HUES48 (cell line): ENCODE measurements at regions not wholly inside any gene's neighbourhood (a gene's known extent, or its start where the extent isn't known, plus 50 kb on each side); places are given as distances from the start of the nearest gene placed in this dataset.

Experiments used
- H3K27ac ChIP-seq: one replicate; pipeline ENCODE4 v1.7.0; 2013; ENCODE audit warnings: low read depth, low read length, inconsistent platforms
- H3K27me3 ChIP-seq: 2 replicates; pipeline ENCODE4 v1.6.1; 2013; ENCODE audit warnings: mild to moderate bottlenecking, low read length; ENCODE audit not compliant: control insufficient read depth, insufficient read depth
- H3K36me3 ChIP-seq: 2 replicates; pipeline ENCODE4 v1.6.1; 2013; ENCODE audit warnings: low read length; ENCODE audit not compliant: control insufficient read depth, insufficient read depth
- H3K4me1 ChIP-seq: 2 replicates; pipeline ENCODE4 v1.6.1; 2013; ENCODE audit warnings: mild to moderate bottlenecking, low read length; ENCODE audit not compliant: control insufficient read depth, insufficient read depth
- H3K4me3 ChIP-seq: 2 replicates; pipeline ENCODE4 v1.5.1; 2013; ENCODE audit warnings: mild to moderate bottlenecking, low read depth, low read length
- H3K9ac ChIP-seq: 2 replicates; pipeline ENCODE4 v1.6.1; 2013; ENCODE audit warnings: mild to moderate bottlenecking, low read depth, low read length, moderate library complexity
- H3K9me3 ChIP-seq: 2 replicates; pipeline ENCODE4 v1.6.1; 2013; ENCODE audit warnings: low read length; ENCODE audit not compliant: control insufficient read depth, insufficient read depth

- no peak overlapping the region for H3K9ac ChIP-seq
- no peak overlapping the region for H3K4me3 ChIP-seq
- 0 out of 2 replicates have a peak, but pooled peaks cover 3% of the 10 kb centered on the region for H3K27me3 ChIP-seq
- no peak overlapping the region for H3K27ac ChIP-seq
- H3K9me3 ChIP-seq: no peaks in the 10 kb centered on the region
- H3K36me3 ChIP-seq: no peaks in the 10 kb centered on the region
- H3K4me1 ChIP-seq: no peaks in the 10 kb centered on the region
These were observed 979.3 kb downstream of the GLUD2 start for GRCh38 chrX:122026665-122027064.

- Histone ChIP-seq H3K36me3 (no peaks in the 10 kb centered on the region), H3K27ac (no peak overlapping the region), H3K27me3 (no peaks in the 10 kb centered on the region)
These were observed 998.8 kb downstream of the GLUD2 start for GRCh38 chrX:122046226-122046625.

DNA sequence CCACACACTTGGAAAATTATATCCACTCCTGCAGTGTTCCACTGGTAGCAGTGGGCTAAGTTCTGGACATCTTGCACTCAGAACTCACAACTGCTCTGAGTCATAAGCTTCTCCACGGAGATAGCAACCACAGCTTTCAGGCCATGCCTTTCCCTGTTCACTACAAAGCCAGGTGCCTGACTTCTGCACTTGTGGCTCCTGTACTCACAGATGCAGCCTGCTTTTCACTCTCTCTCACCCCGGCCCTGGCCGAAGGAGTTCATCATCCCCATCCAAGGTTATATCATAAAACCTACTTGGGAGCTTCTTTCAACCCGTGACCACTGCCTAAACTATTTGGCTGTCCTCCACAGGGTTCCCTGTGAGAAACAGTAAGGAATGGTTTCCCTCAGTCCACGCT is 999.4 kb downstream of the GLUD2 start:
- no peaks in the 10 kb centered on the region for H3K4me1 ChIP-seq
- H3K9me3 ChIP-seq: no peaks in the 10 kb centered on the region
- H3K9ac ChIP-seq: no peak overlapping the region
- H3K4me3 ChIP-seq: no peak overlapping the region
- H3K27me3 ChIP-seq: no peaks in the 10 kb centered on the region
- H3K27ac ChIP-seq: no peak overlapping the region
- H3K36me3 ChIP-seq: no peaks in the 10 kb centered on the region

More at GRCh38 chrX:122046226-122046625, 998.8 kb downstream of the GLUD2 start:
- H3K9me3 ChIP-seq: no peaks in the 10 kb centered on the region
- H3K9ac ChIP-seq: no peak overlapping the region
- no peaks in the 10 kb centered on the region for H3K4me1 ChIP-seq
- no peak overlapping the region for H3K4me3 ChIP-seq

DNA sequence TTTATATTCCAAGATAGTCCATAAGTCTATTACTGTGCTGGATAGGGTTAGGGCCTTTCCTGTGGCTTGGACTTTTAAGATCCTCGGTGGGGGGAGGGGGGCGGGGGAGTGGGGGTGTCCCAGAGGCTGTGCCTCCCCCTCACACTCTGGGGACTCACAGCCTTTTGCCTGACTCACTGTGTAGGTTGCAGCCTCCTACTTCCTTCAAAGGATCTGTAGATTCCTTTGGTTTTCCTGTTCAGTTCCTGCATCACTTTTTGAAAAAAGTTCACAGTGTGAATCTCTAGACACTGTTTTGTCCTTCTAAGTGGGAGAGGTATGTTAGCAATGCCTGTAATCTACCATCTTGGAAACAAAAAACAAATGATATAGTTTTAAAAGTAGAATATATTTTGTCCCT is 999.9 kb downstream of the GLUD2 start:
- Histone ChIP-seq H3K27me3 (no peaks in the 10 kb centered on the region), H3K4me3 (no peak overlapping the region), H3K4me1 (no peaks in the 10 kb centered on the region), H3K36me3 (no peaks in the 10 kb centered on the region), H3K9me3 (no peaks in the 10 kb centered on the region), H3K27ac (no peak overlapping the region), H3K9ac (no peak overlapping the region)

- Histone ChIP-seq H3K9ac (no peak overlapping the region), H3K4me3 (no peak overlapping the region), H3K27ac (no peak overlapping the region), H3K36me3 (no peaks in the 10 kb centered on the region), H3K9me3 (no peaks in the 10 kb centered on the region), H3K4me1 (no peaks in the 10 kb centered on the region), H3K27me3 (no peaks in the 10 kb centered on the region)
These were observed 1008.0 kb downstream of the GLUD2 start for GRCh38 chrX:122055460-122055859.

DNA sequence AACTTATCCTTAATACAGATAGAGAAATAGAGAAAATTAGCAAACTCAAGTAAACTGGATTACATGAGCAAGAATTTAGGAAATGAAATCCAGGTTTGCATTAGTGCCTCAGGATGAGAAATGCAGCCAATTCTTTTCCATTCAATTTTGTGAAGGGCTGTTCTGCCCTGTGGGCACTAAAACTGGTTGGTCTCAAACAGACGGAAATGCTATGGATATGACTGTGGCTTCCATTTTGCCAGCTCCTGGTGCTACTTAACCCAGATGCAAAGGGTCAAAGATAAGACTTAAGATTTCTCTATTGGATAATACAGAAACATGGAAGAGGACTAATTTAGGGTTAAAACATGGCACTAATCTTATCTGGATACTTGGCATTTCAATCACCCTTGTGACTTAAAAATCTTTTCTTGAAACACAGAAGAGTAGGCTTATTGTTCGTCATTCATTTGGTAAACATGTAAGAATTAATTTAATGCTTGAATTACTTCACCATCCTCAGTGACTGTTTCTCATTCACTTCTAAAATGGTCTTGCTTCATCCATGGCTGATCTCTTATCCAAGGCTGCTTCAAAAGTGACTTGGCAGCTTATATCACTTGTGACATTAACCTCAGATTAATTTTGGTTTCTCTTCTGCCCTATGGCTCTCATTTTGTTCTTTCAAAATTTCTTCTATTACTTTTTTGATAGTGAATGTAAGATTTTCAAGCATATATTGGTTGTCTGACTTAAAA is 1008.7 kb downstream of the GLUD2 start:
- H3K9ac ChIP-seq: no peak overlapping the region
- H3K36me3 ChIP-seq: no peaks in the 10 kb centered on the region
- H3K27ac ChIP-seq: no peak overlapping the region
- H3K4me3 ChIP-seq: no peak overlapping the region
- no peaks in the 10 kb centered on the region for H3K27me3 ChIP-seq
- H3K4me1 ChIP-seq: no peaks in the 10 kb centered on the region
- no peaks in the 10 kb centered on the region for H3K9me3 ChIP-seq

DNA sequence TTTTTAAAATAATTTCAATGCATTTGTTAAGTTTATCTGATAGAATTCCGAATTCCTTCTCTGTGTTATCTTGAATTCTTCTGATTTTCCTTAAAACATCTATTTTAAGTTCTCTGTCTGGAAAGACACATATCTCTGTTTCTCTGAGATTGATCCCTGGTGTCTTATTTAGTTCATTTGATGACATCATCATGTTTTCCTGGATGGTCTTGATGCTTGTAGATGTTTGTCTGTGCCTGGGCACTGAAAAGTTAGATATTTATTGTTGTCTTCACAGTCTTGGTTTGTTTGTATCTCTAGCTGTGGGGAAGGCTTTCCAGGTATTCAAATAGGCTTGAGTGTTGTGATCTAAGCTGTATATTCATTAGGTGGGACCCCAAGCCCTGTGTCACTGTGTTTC is 1028.8 kb downstream of the GLUD2 start:
- Histone ChIP-seq H3K9me3 (no peaks in the 10 kb centered on the region), H3K4me1 (no peaks in the 10 kb centered on the region), H3K27ac (no peak overlapping the region), H3K36me3 (no peaks in the 10 kb centered on the region), H3K4me3 (no peak overlapping the region), H3K9ac (no peak overlapping the region), H3K27me3 (no peaks in the 10 kb centered on the region; the same call in 1 of the 2 replicates)

DNA sequence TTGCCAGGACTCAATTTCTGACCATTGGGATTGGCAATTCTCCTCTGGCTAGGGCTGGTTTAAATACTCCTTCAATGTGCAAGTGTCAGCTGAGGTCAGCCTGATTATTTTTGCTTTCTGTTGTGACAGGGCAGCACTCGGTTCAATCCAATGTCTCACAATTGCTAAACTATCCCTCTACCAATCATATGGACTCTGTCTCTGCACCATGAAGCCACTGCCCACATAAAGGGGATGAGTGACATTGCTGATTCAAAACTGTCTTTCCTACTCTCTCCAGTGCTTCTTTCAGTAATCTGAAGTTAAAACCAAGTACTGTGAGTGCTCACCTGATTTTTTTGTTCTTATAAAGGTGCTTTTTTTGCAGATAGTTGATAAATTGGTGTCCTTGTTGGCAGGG is 1030.7 kb downstream of the GLUD2 start:
- H3K27me3 ChIP-seq: no peaks in the 10 kb centered on the region; the same call in 1 of the 2 replicates
- H3K4me3 ChIP-seq: no peak overlapping the region
- no peaks in the 10 kb centered on the region for H3K9me3 ChIP-seq
- no peak overlapping the region for H3K27ac ChIP-seq
- no peak overlapping the region for H3K9ac ChIP-seq
- no peaks in the 10 kb centered on the region for H3K36me3 ChIP-seq
- no peaks in the 10 kb centered on the region for H3K4me1 ChIP-seq

- H3K36me3 ChIP-seq: no peaks in the 10 kb centered on the region
- H3K4me3 ChIP-seq: no peak overlapping the region
- no peaks in the 10 kb centered on the region for H3K9me3 ChIP-seq
- no peaks in the 10 kb centered on the region for H3K4me1 ChIP-seq
- no peak overlapping the region for H3K27ac ChIP-seq
- H3K9ac ChIP-seq: no peak overlapping the region
- no peaks in the 10 kb centered on the region for H3K27me3 ChIP-seq
These were observed 1039.9 kb downstream of the GLUD2 start for GRCh38 chrX:122087341-122087740.

DNA sequence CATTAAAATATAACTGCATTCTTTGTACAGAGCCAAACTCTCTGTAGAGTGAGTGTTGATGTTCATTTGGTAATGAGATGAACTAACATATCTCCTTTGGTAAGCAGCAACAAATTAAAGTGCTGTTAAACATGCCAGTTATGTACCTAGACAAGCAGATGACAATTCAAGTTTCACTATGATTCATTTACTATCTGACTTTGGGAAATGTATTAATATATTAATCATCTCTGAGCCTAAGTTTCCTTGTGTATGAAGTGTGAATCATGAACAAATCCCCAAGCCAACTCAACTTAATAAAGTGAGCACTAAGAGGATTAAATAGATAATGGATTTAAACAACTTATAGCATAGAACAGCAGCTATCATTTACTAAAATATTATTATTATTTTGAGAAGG is 1044.2 kb downstream of the GLUD2 start:
- Histone ChIP-seq H3K4me1 (no peaks in the 10 kb centered on the region), H3K9ac (no peak overlapping the region), H3K27me3 (no peaks in the 10 kb centered on the region), H3K36me3 (no peaks in the 10 kb centered on the region), H3K9me3 (no peaks in the 10 kb centered on the region), H3K4me3 (no peak overlapping the region), H3K27ac (no peak overlapping the region)

- Histone ChIP-seq H3K36me3 (no peaks in the 10 kb centered on the region), H3K4me3 (no peak overlapping the region), H3K4me1 (no peaks in the 10 kb centered on the region), H3K27me3 (no peaks in the 10 kb centered on the region), H3K9ac (no peak overlapping the region), H3K27ac (no peak overlapping the region), H3K9me3 (peaks cover 5% of the 10 kb centered on the region; the same call in 1 of the 2 replicates)
These were observed 1045.0 kb downstream of the GLUD2 start for GRCh38 chrX:122092360-122092759.
